H9 (cell line): ENCODE measurements at regions not wholly inside any gene's neighbourhood (a gene's known extent, or its start where the extent isn't known, plus 50 kb on each side); places are given as distances from the start of the nearest gene placed in this dataset.
"Not testable (repeated sequence)": the region's sequence is repeated elsewhere in the genome, so short reads cannot be mapped to it uniquely, and the experiment has no call there.

ENCODE experiments used
- DNase-seq: peaks from one replicate; pipeline ENCODE4 v3.0.0-alpha.2; 2017
- H2AFZ ChIP-seq: one replicate; pipeline ENCODE4 v1.6.1; 2013; ENCODE audit warnings: mild to moderate bottlenecking, low read length, control low read depth, moderate library complexity
- H2AK5ac ChIP-seq: 2 replicates; pipeline ENCODE4 v1.6.1; 2013; ENCODE audit warnings: low read length, control low read depth, mixed read lengths; ENCODE audit not compliant: insufficient read length
- H2BK120ac ChIP-seq: one replicate; pipeline ENCODE4 v1.6.1; 2013; ENCODE audit warnings: low read depth, mild to moderate bottlenecking, low read length, control low read depth, inconsistent platforms; ENCODE audit not compliant: poor library complexity, severe bottlenecking
- H2BK12ac ChIP-seq: 2 replicates; pipeline ENCODE4 v1.6.1; 2013; ENCODE audit warnings: low read length, control low read depth, mixed read lengths, low read depth; ENCODE audit not compliant: insufficient read length
- H2BK15ac ChIP-seq: 2 replicates; pipeline ENCODE4 v1.6.1; 2013; ENCODE audit warnings: low read depth, low read length, control low read depth
- H2BK20ac ChIP-seq: one replicate; pipeline ENCODE4 v1.6.1; 2013; ENCODE audit warnings: low read depth, mild to moderate bottlenecking, low read length, control low read depth, inconsistent platforms; ENCODE audit not compliant: poor library complexity, severe bottlenecking
- H2BK5ac ChIP-seq: 2 replicates; pipeline ENCODE4 v1.6.1; 2013; ENCODE audit warnings: low read length, control low read depth, mixed read lengths; ENCODE audit not compliant: insufficient read length
- H3K14ac ChIP-seq: 2 replicates; pipeline ENCODE4 v1.6.1; 2013; ENCODE audit warnings: low read length, control low read depth; ENCODE audit not compliant: insufficient read depth
- H3K18ac ChIP-seq: 2 replicates; pipeline ENCODE4 v1.6.1; 2013; ENCODE audit warnings: low read depth, mild to moderate bottlenecking, mixed read lengths, low read length, control low read depth; ENCODE audit not compliant: insufficient read length
- H3K23ac ChIP-seq: 2 replicates; pipeline ENCODE4 v1.6.1; 2013; ENCODE audit warnings: low read length, control low read depth, mixed read lengths, low read depth; ENCODE audit not compliant: insufficient read length
- H3K23me2 ChIP-seq: 2 replicates; pipeline ENCODE4 v1.6.1; 2013; ENCODE audit warnings: low read depth, mild to moderate bottlenecking, mixed read lengths, low read length, control low read depth; ENCODE audit not compliant: insufficient read length, poor library complexity, severe bottlenecking
- H3K27ac ChIP-seq: 2 replicates; pipeline ENCODE4 v1.5.1; 2013; ENCODE audit warnings: low read length, control low read depth, mixed read lengths, low read depth; ENCODE audit not compliant: insufficient read length
- H3K27me3 ChIP-seq: 2 replicates; pipeline ENCODE4 v1.6.1; 2013; ENCODE audit warnings: low read length, control low read depth, inconsistent platforms; ENCODE audit not compliant: insufficient read depth
- H3K4ac ChIP-seq: 2 replicates; pipeline ENCODE4 v1.6.1; 2013; ENCODE audit warnings: low read depth, mild to moderate bottlenecking, control low read depth, inconsistent platforms, low read length, moderate library complexity
- H3K4me1 ChIP-seq: 2 replicates; pipeline ENCODE4 v1.6.1; 2013; ENCODE audit warnings: low read length, control low read depth, inconsistent platforms; ENCODE audit not compliant: insufficient read depth
- H3K4me2 ChIP-seq: 2 replicates; pipeline ENCODE4 v1.6.1; 2013; ENCODE audit warnings: low read length, control low read depth, mixed read lengths; ENCODE audit not compliant: insufficient read length, insufficient read depth
- H3K56ac ChIP-seq: 2 replicates; pipeline ENCODE4 v1.6.1; 2013; ENCODE audit warnings: low read depth, mild to moderate bottlenecking, mixed read lengths, low read length, control low read depth; ENCODE audit not compliant: insufficient read length
- H3K79me1 ChIP-seq: 2 replicates; pipeline ENCODE4 v1.6.1; 2013; ENCODE audit warnings: low read depth, mild to moderate bottlenecking, moderate library complexity, low read length, control low read depth, inconsistent platforms; ENCODE audit not compliant: insufficient read depth, poor library complexity, severe bottlenecking
- H3K79me2 ChIP-seq: 2 replicates; pipeline ENCODE4 v1.6.1; 2013; ENCODE audit warnings: low read length, control low read depth, inconsistent platforms; ENCODE audit not compliant: insufficient read depth
- H3K9ac ChIP-seq: 2 replicates; pipeline ENCODE4 v1.6.1; 2013; ENCODE audit warnings: low read length, control low read depth, mixed read lengths; ENCODE audit not compliant: insufficient read length; ENCODE audit errors: extremely low read depth
- H3K9me3 ChIP-seq: one replicate; pipeline ENCODE4 v1.6.1; 2013; ENCODE audit warnings: low read depth, low read length, inconsistent platforms; ENCODE audit not compliant: control insufficient read depth
- H3T11ph ChIP-seq: one replicate; pipeline ENCODE4 v1.6.1; 2013; ENCODE audit warnings: mild to moderate bottlenecking, low read length, control low read depth, inconsistent platforms
- H4K20me1 ChIP-seq: one replicate; pipeline ENCODE4 v1.6.1; 2013; ENCODE audit not compliant: control insufficient read depth, insufficient read length, insufficient read depth
- H4K5ac ChIP-seq: 2 replicates; pipeline ENCODE4 v1.6.1; 2013; ENCODE audit warnings: low read depth, mild to moderate bottlenecking, mixed read lengths, low read length, control low read depth; ENCODE audit not compliant: insufficient read length
- H4K8ac ChIP-seq: replicated peaks from 2 replicates; pipeline ENCODE4 v1.6.1; 2013; ENCODE audit warnings: low read length, control low read depth, mixed read lengths, low read depth; ENCODE audit not compliant: insufficient read length
- H4K91ac ChIP-seq: 2 replicates; pipeline ENCODE4 v1.6.1; 2013; ENCODE audit warnings: low read depth, mild to moderate bottlenecking, moderate library complexity, mixed read lengths, low read length, control low read depth; ENCODE audit not compliant: insufficient read length
- H3K27ac Mint-ChIP-seq, 3 experiments: 2 replicates in 2 of 3; 3 replicates in 1 of 3; pipeline ENCODE4 v1.8.0; 2020 to 2021; ENCODE audit warnings: mixed read lengths in 3 of 3, mild to moderate bottlenecking in 1 of 3, moderate library complexity in 1 of 3
- H3K27me3 Mint-ChIP-seq: 2 replicates; pipeline ENCODE4 v1.8.0; 2021; ENCODE audit warnings: low read depth, mild to moderate bottlenecking, moderate library complexity, mixed read lengths
- H3K36me3 Mint-ChIP-seq, 3 experiments: 2 replicates in 2 of 3; 3 replicates in 1 of 3; pipeline ENCODE4 v1.8.0; 2020 to 2021; ENCODE audit warnings: low read depth in 3 of 3, mixed read lengths in 3 of 3; ENCODE audit not compliant: insufficient read depth in 1 of 3
- H3K4me1 Mint-ChIP-seq, 2 experiments: 2 replicates each; pipeline ENCODE4 v1.8.0; 2020; ENCODE audit warnings: mixed read lengths in 2 of 2
- H3K4me3 Mint-ChIP-seq, 2 experiments: 2 replicates in 1 of 2; 3 replicates in 1 of 2; pipeline ENCODE4 v1.8.0; 2020 to 2021; ENCODE audit warnings: mild to moderate bottlenecking in 2 of 2, mixed read lengths in 2 of 2, moderate library complexity in 1 of 2
- H3K9me3 Mint-ChIP-seq, 2 experiments: 2 replicates in 1 of 2; 3 replicates in 1 of 2; pipeline ENCODE4 v1.8.0; 2020; ENCODE audit warnings: mild to moderate bottlenecking in 2 of 2, mixed read lengths in 2 of 2, moderate library complexity in 1 of 2
- WGBS: extraction: QIAGEN DNeasy Blood & Tissue Kit; methylation state at CpG from one replicate; pipeline ENCODE4 v1.1.7; 2013; ENCODE audit warnings: missing lambda C conversion rate, low lambda C conversion rate, mixed read lengths; ENCODE audit not compliant: insufficient read length; ENCODE audit errors: extremely low coverage; 5-methylcytosine and 5-hydroxymethylcytosine counted together

- not testable (repeated sequence) for H2BK15ac ChIP-seq, H3K27me3 ChIP-seq, H2AFZ ChIP-seq, DNase-seq, H3K56ac ChIP-seq, H4K91ac ChIP-seq, H3K18ac ChIP-seq, H3K27ac ChIP-seq, H3K27me3 Mint-ChIP-seq, H2BK12ac ChIP-seq, H3K4me2 ChIP-seq, H3T11ph ChIP-seq, H3K9me3 ChIP-seq, H3K14ac ChIP-seq, H3K4me1 Mint-ChIP-seq, H3K27ac Mint-ChIP-seq, H3K79me1 ChIP-seq, H2BK5ac ChIP-seq, H3K79me2 ChIP-seq, H3K23ac ChIP-seq, H2BK20ac ChIP-seq, H3K4me1 ChIP-seq, H2BK120ac ChIP-seq, H3K4me3 Mint-ChIP-seq, H4K20me1 ChIP-seq, H3K4ac ChIP-seq, H3K9ac ChIP-seq, H2AK5ac ChIP-seq, H3K23me2 ChIP-seq, H4K5ac ChIP-seq, H4K8ac ChIP-seq
- no CpG with 5 or more reads among the region's 10 CpGs for WGBS
- Mint-ChIP-seq H3K9me3 (peaks cover 43 to 58% of the 10 kb centered on the region in 2 experiments), H3K36me3 (peaks cover 5 to 14% (median 12%) of the 10 kb centered on the region in 3 experiments; a peak in 6 of 7 replicates)
These were observed 111.0 kb downstream of the POTEC start for GRCh38 chr18:14432371-14432770.

- H3K14ac ChIP-seq, H4K8ac ChIP-seq, H3K4me1 Mint-ChIP-seq, H4K20me1 ChIP-seq, H3K27ac Mint-ChIP-seq, DNase-seq, H3K4me2 ChIP-seq, H4K5ac ChIP-seq, H3K18ac ChIP-seq, H3K4me3 Mint-ChIP-seq, H3K27ac ChIP-seq, H3K27me3 ChIP-seq, H2BK20ac ChIP-seq, H3K9me3 ChIP-seq, H3K4ac ChIP-seq, H2BK15ac ChIP-seq, H2BK120ac ChIP-seq, H3K79me1 ChIP-seq, H2AFZ ChIP-seq, H2BK12ac ChIP-seq, H3K9ac ChIP-seq, H2AK5ac ChIP-seq, H3K79me2 ChIP-seq, H3T11ph ChIP-seq, H2BK5ac ChIP-seq, H3K23me2 ChIP-seq, H3K4me1 ChIP-seq, H3K23ac ChIP-seq, H3K27me3 Mint-ChIP-seq, H4K91ac ChIP-seq, H3K56ac ChIP-seq: not testable (repeated sequence)
- WGBS = no CpG with 5 or more reads among the region's 46 CpGs
- Mint-ChIP-seq H3K9me3 (peaks cover 46 to 57% of the 10 kb centered on the region in 2 experiments), H3K36me3 (peaks cover 5 to 11% (median 9%) of the 10 kb centered on the region in 3 experiments; a peak in 5 of 7 replicates)
These were observed 112.3 kb downstream of the POTEC start for GRCh38 chr18:14431031-14431521.
